ENCODE measurements at regions not wholly inside any gene's neighbourhood (a gene's known extent, or its start where the extent isn't known, plus 50 kb on each side); places are given as distances from the start of the nearest gene placed in this dataset.

GRCh38 chr16:59612094-59612493 lies 878.0 kb upstream of the GOT2 start:
- TF ChIP-seq CTCF (conservative IDR thresholded peaks at IDR 0.05) (no peak), EZH2 (IDR thresholded peaks at IDR 0.05; ENCODE audit: low read depth) (no peak)

Measured in PC-9 (cell line).